Loucy (cell line): ENCODE measurements at regions not wholly inside any gene's neighbourhood (a gene's known extent, or its start where the extent isn't known, plus 50 kb on each side); places are given as distances from the start of the nearest gene placed in this dataset.

Experiments used
- EZH2phosphoT487 ChIP-seq: fragments of 200-600 bp; IDR thresholded peaks from 2 replicates; pipeline ENCODE4 v1.6.1; 2018; ENCODE audit warnings: antibody characterized with exemption, mild to moderate bottlenecking, moderate library complexity, borderline replicate concordance
- TF ChIP-seq, protein P1 (sequence below): fragments of 200-600 bp; sonication (generic); conservative IDR thresholded peaks from 2 replicates; pipeline ENCODE4 v1.5.1; 2014; ENCODE audit warnings: mild to moderate bottlenecking, antibody characterized with exemption, low read length

DNA sequence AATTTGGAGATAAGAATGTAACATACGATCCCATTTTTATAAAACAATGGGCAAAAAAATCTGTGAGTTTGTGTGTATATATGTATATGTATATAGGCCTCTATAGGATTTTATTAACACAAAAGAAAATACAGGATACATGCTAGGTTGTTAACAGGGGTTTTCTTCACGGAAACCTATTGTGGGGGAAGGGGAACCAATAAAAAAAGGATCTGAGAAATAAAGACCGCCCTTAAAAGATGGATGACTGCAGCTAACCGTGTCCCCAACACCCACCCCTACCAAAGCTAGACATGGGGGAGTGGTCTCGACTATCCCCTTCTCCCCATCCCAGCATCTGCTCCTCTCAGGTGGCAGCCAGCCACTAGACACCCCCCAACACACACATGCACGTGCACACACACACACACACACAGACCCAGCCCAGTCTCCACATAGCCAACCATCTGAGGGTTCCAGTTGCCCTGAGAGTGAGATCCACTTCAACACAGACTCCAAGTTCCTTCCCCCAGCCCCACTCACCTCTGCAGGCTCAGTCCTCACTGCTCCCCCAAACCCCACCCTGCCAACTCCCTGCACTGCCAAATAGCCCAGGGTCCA is 132.9 kb downstream of the TPRA1 start:
- TF ChIP-seq, protein P1, sequence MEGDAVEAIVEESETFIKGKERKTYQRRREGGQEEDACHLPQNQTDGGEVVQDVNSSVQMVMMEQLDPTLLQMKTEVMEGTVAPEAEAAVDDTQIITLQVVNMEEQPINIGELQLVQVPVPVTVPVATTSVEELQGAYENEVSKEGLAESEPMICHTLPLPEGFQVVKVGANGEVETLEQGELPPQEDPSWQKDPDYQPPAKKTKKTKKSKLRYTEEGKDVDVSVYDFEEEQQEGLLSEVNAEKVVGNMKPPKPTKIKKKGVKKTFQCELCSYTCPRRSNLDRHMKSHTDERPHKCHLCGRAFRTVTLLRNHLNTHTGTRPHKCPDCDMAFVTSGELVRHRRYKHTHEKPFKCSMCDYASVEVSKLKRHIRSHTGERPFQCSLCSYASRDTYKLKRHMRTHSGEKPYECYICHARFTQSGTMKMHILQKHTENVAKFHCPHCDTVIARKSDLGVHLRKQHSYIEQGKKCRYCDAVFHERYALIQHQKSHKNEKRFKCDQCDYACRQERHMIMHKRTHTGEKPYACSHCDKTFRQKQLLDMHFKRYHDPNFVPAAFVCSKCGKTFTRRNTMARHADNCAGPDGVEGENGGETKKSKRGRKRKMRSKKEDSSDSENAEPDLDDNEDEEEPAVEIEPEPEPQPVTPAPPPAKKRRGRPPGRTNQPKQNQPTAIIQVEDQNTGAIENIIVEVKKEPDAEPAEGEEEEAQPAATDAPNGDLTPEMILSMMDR: no peak
- no peak for TF ChIP-seq EZH2phosphoT487
